Stimulated activated CD8-positive, alpha-beta memory T cell treated with anti-CD3 and anti-CD28 coated beads, Interleukin-15, amount 100 ng/mL, for 48 hours (primary cell): ENCODE measurements at regions not wholly inside any gene's neighbourhood (a gene's known extent, or its start where the extent isn't known, plus 50 kb on each side); places are given as distances from the start of the nearest gene placed in this dataset.
A peak's percentile ranks its signal among the peaks of the same experiment; 100 is the strongest.
"Not testable (repeated sequence)": the region's sequence is repeated elsewhere in the genome, so short reads cannot be mapped to it uniquely, and the experiment has no call there.

Source experiments
- DNase-seq, 2 donors: peaks; one replicate each; pipeline ENCODE4 v3.0.0-alpha.2; 2020; ENCODE audit warnings: low read depth in 2 of 2

GRCh38 chr5:133881576-133882388 is 86.6 kb downstream of the C5orf15 start:
- DNase-seq = no peak

DNA sequence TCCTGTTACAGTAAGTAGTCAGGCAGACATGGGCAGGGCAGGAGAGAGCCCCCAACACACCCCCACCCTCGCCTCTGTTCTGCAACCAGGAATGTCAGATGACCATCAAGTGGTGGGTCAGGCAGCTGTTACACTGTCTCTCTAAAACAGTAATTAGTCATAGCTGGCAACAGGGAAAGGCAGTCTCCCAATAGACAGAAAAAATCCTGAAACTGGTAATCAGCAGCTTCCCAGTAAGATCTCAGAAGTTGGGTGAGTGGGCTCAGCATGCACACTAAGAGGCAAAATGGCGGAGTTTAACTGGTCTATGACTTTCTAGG is 90.2 kb downstream of the C5orf15 start:
- DNase-seq = no peak

DNA sequence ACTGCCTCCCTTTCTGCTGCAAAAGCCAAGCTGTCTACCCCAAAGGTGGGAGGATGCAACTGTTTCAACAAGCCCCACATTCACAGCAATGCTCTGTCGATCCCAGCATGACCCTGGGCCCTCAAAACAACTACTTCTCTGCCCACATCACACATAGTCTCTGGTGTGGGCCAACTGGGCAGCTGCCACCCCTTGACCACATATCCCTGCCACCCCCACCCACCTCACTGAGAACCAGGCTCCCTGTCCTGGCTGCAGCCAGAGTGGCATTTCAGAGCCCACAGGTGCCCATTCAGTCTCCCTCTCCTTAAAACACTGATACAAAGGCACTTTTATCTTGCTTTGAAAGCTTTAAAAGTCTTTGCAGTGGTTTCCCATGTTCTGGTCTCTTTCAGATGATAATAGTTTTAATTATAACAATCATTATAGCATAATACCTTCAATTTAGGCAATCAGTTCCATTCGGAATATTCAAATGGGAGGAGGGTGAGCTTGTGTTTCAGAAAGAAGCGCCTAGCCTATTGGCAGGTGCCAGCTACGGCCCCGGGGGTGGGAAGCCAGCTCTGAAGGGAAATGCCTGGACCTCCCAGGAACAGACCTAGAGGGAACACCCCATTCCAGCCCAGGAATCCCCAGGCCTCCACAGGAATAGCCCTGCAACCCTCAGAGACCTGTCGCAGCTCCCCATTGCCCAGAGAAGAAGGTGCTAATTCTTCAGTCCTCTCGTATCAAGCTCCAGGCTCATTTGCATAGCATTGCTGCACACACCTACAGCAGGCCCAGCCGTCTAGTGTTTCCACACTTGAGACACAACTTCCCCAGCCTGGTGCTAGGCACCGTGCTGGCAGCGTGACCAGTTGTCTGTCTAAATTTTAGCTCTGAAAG is 90.8 kb downstream of the C5orf15 start:
- DNase-seq = no peak

DNA sequence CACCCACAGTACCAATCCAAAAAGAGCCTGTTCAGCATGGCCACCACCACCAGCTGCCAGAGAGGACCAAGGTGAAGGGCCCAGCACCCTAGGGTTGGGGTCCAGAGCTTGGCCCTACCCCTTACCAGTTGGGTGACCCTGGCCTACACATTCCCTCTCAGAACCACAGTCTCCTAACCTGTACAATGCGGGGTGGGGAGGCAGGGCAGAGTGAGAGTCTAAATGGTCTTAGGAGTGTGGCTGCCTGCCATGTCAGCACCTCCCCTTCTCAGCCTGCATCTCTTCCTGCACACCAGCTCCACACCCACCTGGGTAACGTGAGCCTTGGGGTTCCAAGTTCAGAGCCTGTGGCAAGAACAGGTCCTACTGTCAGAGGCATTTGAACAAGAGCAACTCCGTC is 92.2 kb downstream of the C5orf15 start:
- no peak for DNase-seq

DNA sequence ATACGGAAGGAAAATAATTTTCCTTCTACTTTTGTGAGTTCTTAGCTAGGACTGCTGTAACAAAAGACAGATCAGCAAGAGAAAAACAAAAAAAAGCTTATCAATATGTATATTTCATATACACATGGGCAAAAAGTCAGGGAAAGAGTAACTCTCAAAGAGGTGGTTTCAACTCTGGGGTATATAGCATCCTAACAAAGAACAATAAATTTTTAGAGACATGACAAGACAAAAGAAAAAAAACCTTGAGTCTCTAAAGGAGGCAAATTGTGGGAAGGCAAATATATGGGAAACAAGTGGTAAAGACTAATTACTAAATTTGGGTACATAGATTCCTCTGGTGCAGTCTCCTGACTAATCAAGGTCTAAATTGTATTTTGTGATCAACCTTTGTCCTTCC is 93.2 kb downstream of the C5orf15 start:
- no peak for DNase-seq

- no peak for DNase-seq
Measured at GRCh38 chr5:133873449-133873848, 95.0 kb downstream of the C5orf15 start.

GRCh38 chr5:133870661-133871060 is 97.8 kb downstream of the C5orf15 start:
- no peak for DNase-seq

DNA sequence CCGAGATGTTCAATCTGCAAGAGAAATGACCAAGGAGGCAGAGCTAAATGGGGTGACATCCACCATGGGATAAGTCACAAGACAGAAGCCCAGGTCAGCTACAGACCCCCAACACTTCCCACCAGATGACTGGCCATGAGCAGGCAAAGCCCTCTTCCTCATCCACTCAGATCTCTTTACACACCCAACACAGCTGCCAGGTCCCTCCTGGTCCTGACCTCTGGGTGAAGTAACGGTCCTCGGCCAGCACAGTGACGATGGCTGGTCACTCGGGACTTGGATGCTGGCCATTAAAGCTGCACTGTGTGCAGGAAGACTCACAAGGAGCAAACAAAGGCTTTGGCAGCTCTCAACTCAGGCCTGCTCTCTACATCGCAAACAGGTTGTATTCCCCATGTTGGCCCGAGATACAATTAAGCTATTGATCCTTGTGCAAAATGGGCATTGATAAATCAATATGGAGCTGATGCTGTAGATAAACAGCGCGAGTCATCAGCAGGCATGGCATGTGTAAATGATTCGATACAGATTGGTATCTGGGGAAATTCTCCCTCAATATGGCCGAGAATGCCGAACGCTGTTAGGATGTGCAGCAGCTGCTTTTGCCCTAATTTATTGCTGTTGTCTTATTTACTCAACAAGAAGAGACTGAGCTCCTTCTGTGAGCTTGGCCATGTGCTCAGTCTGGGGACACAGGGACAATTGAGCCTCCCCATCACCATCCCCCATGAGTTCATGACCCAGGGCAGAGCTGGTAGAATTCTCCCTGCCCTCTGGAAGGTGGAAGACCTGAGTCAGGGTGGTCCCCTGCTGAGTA is 98.7 kb downstream of the C5orf15 start:
- no peak for DNase-seq

DNA sequence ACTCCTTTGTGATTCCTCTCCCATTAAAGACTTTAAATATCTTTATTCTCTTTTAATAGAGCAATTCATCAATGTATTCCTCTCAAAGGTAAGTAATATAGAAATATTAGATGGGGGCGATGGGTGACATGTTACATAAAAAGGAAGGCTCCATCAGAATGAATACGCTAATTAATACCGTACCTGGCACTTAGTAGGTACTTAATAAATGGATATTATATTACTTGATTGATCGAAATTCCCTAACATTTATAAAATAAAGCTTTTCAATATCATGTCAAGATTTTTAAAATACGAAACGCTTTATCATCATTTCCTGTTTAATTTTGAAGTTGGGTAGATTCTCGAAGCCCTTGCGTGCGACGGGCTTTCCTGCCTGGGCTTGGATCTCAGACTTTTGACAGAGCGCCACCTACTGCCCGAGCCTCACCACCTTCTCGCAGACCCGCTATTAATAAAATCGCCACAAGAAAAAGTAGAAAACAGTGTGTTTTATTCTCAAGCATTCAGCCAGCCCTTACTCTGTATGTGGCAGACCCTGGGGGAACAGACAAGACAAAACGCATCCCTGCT is 99.4 kb downstream of the C5orf15 start:
- peak; percentile 48 to 63 for DNase-seq

DNA sequence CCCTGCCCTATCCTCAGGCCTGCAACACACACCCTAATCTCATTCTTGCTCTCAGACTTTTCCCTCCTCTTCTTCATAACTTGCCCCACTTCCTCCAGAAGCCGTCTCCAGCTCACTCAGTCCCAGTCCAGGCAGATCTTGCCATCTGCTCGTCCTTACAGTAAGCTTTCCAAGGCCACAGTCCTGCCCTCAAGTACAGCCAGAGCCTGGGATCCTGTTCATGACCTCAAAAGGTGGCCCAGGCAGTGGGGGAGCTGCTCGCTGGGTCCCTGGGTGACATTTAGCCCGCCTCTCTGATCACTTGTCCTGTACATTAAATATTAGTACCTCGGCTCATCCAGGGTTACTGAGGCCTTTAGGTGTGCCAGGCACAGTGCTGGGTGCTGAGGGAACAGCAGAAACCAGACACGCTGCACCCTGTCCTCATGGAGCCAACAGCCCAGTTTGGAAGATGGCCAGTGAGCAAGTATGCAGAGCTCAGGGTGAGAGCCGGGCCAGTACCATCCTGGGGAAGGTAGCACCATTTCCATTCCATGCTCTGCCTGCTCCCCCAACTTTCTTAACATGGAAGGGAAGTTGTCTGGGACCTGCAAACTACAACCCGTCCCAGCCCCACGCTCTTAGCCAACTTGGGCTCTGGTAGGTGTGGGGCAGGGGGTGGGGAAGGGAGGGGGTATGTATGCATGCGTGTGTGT is 100.4 kb downstream of the C5orf15 start:
- DNase-seq = no peak

- no peak for DNase-seq
Measured at GRCh38 chr5:133867341-133867740, 101.1 kb downstream of the C5orf15 start.

DNA sequence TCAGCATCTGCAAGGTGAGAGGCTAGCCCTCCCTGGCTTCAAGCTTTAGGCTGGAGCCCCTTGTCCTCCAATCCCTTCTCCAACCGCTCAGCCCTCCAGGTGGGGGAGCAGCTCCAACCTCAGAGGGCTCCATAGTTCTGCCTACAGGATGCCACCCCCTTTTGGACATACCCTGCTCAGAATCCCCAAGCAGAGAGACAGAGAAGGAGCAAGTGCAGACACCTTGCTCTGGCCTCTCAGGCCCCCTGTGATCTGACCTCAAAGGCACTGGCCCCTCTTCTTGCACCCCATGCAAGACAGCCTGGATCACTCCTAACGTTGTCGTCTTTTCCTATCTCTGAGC is 101.6 kb downstream of the C5orf15 start:
- no peak for DNase-seq

DNA sequence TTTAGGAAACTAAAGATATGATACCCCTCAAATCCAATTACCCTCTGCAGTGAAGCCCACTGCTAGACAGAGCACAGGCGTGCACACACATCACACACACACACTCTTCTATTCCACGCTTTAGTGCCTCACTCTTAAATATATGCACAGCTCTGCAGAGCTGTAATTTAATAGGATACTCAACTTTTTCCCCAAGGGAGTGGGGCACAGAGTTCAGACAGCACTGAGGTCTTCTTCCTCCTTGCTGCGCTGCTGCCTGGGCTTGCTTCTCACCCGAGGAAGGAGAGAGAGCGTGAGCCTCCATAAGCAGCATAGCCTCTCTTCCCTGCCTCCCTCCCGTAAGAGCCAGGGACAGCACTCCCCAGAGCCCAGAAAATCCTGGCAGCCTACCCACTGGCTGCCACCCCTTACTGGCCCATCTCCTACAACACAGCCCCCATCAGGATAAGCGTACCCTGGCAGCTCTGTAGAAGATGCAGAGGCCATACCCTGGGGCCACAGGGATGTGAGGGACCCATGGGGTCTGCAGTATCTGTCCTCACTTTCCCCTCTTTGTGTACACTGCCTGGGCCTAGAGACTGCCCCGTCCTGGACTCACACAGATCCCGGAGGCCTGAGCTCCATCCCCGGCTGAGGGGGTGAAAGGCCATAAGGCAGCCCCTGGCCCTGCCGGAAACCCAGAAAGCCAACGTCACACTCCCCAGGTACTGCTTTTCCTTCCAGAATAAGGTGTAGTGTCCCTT is 102.1 kb downstream of the C5orf15 start:
- DNase-seq = no peak

DNA sequence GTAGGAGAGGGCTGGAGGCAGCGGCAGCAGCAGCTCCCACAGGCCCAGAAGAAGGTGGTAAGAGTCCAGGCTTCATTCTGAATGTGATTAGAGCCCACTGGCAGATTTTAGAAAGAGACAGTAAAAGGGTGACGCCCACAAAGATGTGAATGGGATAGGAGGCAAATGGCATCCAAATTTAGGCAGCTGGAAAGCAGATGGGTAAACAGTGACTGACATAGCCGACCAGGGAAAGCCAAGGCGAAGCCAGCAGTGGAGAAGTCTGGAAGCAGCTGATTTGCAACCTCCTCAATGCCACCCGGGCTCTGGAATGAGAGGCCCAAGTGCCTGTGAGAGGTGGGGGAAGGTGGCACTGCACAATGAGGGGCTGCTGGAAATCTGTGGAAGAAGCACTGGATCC is 103.3 kb downstream of the C5orf15 start:
- no peak for DNase-seq

GRCh38 chr5:133864711-133865110 is 103.7 kb downstream of the C5orf15 start:
- no peak for DNase-seq

GRCh38 chr5:133863857-133864585 is 104.4 kb downstream of the C5orf15 start:
- DNase-seq = no peak

DNA sequence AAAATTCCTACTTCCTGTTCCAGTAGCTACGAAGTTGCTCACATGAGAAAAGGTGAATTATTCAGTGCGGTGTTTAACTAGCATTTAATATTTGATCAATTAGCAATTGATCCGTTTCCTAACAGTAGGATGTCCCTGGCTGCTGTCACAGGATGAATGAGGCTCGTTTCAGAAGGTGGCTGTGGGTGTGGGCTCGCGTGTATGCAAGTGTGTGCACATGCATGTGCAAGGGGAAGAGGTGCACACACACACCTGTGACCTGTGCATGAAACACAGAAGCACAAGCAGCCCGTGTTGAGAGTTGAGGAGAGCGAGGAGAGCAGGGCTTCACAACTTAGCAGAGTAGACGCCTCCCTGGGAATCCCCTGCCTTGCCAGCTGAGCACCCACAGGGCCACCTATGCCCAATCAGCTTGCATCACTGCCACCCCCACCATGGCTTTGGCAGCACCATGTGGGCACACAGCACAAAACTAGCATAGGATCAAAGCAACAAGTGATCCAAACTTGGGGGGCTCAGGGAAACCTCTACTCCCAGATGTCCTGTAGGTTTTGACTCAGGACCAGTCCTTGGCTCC is 107.2 kb downstream of the C5orf15 start:
- DNase-seq = peak; percentile 18 to 25

DNA sequence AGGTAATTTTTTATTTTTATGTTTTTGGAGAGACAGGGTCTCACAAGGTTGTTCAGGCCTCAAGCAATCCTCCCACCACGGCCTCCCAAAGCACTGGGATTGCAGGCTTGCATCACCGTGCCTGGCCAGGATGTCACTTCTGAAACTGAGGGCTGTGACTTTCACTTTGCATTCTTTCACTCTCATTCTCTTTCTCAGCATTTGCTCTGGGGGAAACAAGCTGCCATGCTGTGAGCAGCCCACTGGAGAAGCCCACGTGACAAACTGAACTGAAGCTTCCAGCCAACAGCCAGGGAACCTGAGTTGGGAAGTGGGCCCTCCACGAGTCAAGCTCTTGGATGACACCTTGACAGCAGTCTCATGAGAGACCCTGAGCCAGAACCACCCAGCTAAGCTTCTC is 109.4 kb downstream of the C5orf15 start:
- no peak for DNase-seq

GRCh38 chr5:133857595-133858313 is 110.7 kb downstream of the C5orf15 start:
- not testable (repeated sequence) for DNase-seq
